ENCODE measurements at regions not wholly inside any gene's neighbourhood (a gene's known extent, or its start where the extent isn't known, plus 50 kb on each side); places are given as distances from the start of the nearest gene placed in this dataset.

- CTCF ChIA-PET, result no interaction called here
- DNase-seq (ENCODE audit: low read depth, low spot score), result no peak
- POLR2A ChIA-PET, result no interaction called here
- H3K4me3 ChIP-seq (ENCODE audit: low read depth, low read length), result no peak overlapping the region
- TF ChIP-seq CTCF (IDR thresholded peaks at IDR 0.05; ENCODE audit: insufficient read depth, low read length, missing control alignments), result no peak
These were observed 567.9 kb downstream of the CDH9 start for GRCh38 chr5:26470439-26470838.

- ChIA-PET CTCF (no interaction called here), POLR2A (no interaction called here)
- no peak for TF ChIP-seq CTCF (IDR thresholded peaks at IDR 0.05; ENCODE audit: insufficient read depth, low read length, missing control alignments)
- H3K4me3 ChIP-seq (ENCODE audit: low read depth, low read length), result no peak overlapping the region
- no peak for DNase-seq (ENCODE audit: low read depth, low spot score)
These were observed 599.3 kb downstream of the CDH9 start for GRCh38 chr5:26439121-26439520.

GRCh38 chr5:26434688-26435087 lies 603.7 kb downstream of the CDH9 start:
- no peak for DNase-seq (ENCODE audit: low read depth, low spot score)
- no peak overlapping the region for H3K4me3 ChIP-seq (ENCODE audit: low read depth, low read length)
- ChIA-PET POLR2A (no interaction called here), CTCF (no interaction called here)
- TF ChIP-seq CTCF (IDR thresholded peaks at IDR 0.05; ENCODE audit: insufficient read depth, low read length, missing control alignments), result no peak

GRCh38 chr5:26432386-26432785 lies 606.0 kb downstream of the CDH9 start:
- H3K4me3 ChIP-seq (ENCODE audit: low read depth, low read length), result no peak overlapping the region
- POLR2A ChIA-PET, result no interaction called here
- CTCF ChIA-PET, result no interaction called here
- no peak for DNase-seq (ENCODE audit: low read depth, low spot score)
- no peak for TF ChIP-seq CTCF (IDR thresholded peaks at IDR 0.05; ENCODE audit: insufficient read depth, low read length, missing control alignments)

- H3K4me3 ChIP-seq (ENCODE audit: low read depth, low read length), result no peak overlapping the region
- no peak for DNase-seq (ENCODE audit: low read depth, low spot score)
- TF ChIP-seq CTCF (IDR thresholded peaks at IDR 0.05; ENCODE audit: insufficient read depth, low read length, missing control alignments), result no peak
- POLR2A ChIA-PET, result no interaction called here
- CTCF ChIA-PET, result no interaction called here
These were observed 608.1 kb downstream of the CDH9 start for GRCh38 chr5:26430323-26430722.

GRCh38 chr5:26427281-26427680 lies 611.1 kb downstream of the CDH9 start:
- no peak for TF ChIP-seq CTCF (IDR thresholded peaks at IDR 0.05; ENCODE audit: insufficient read depth, low read length, missing control alignments)
- no peak for DNase-seq (ENCODE audit: low read depth, low spot score)
- H3K4me3 ChIP-seq (ENCODE audit: low read depth, low read length), result no peak overlapping the region
- ChIA-PET CTCF (no interaction called here), POLR2A (no interaction called here)

Data from AG04449 (cell line).